Lower lobe of right lung (tissue), 2 donors: ENCODE measurements at regions not wholly inside any gene's neighbourhood (a gene's known extent, or its start where the extent isn't known, plus 50 kb on each side); places are given as distances from the start of the nearest gene placed in this dataset.

Experiments
- ATAC-seq, 2 donors: fragments of 200-7000 bp; cut with Tn5 transposase; one replicate each; pipeline ENCODE4 v1.9.1; 2020 to 2022; ENCODE audit warnings: mild to moderate bottlenecking in 2 of 2, moderate library complexity in 2 of 2
- DNase-seq: peaks from one replicate; pipeline ENCODE4 v3.0.0-alpha.2; 2020
- H3K27ac ChIP-seq: fragments of 200-600 bp; one replicate; pipeline ENCODE4 v1.8.0; 2022
- H3K27me3 ChIP-seq: fragments of 200-600 bp; one replicate; pipeline ENCODE4 v1.8.0; 2022; ENCODE audit warnings: low read depth
- H3K36me3 ChIP-seq: fragments of 200-600 bp; one replicate; pipeline ENCODE4 v1.8.0; 2022; ENCODE audit warnings: mild to moderate bottlenecking
- H3K4me1 ChIP-seq: fragments of 200-600 bp; one replicate; pipeline ENCODE4 v1.8.0; 2022
- H3K4me3 ChIP-seq: fragments of 200-600 bp; one replicate; pipeline ENCODE4 v1.8.0; 2022; ENCODE audit warnings: mild to moderate bottlenecking
- H3K9me3 ChIP-seq: fragments of 200-600 bp; one replicate; pipeline ENCODE4 v1.8.0; 2022
- CTCF ChIP-seq: fragments of 200-600 bp; IDR thresholded peaks from one replicate; pipeline ENCODE4 v1.8.0; 2022; ENCODE audit warnings: antibody characterized with exemption, mild to moderate bottlenecking
- intact Hi-C: fragments of 100-400 bp; cut with DNase I; formaldehyde crosslinking; loops from one replicate; pipeline ENCODE4 v1.11.0; 2022
- donor health status: DM: no; HTN: yes; CAD: no; lungs with severe emphysema.

- no peak for TF ChIP-seq CTCF
- Histone ChIP-seq H3K27me3 (no peaks in the 10 kb centered on the region), H3K36me3 (no peaks in the 10 kb centered on the region), H3K4me1 (peaks cover 12% of the 10 kb centered on the region), H3K9me3 (no peaks in the 10 kb centered on the region), H3K4me3 (no peak overlapping the region), H3K27ac (no peak overlapping the region)
- ATAC-seq = no peak
- intact Hi-C loops = no loop called here
- no peak for DNase-seq
Observed at GRCh38 chr2:62597323-62597722, 91.3 kb upstream of the TMEM17 start.

GRCh38 chr2:62596061-62596921, 90.3 kb upstream of the TMEM17 start:
- Histone ChIP-seq H3K36me3 (no peaks in the 10 kb centered on the region), H3K27ac (no peak overlapping the region), H3K9me3 (no peaks in the 10 kb centered on the region), H3K27me3 (no peaks in the 10 kb centered on the region), H3K4me1 (peaks cover 12% of the 10 kb centered on the region), H3K4me3 (no peak overlapping the region)
- DNase-seq (no peak), ATAC-seq (no peak)
- intact Hi-C loops = no loop called here
- no peak for TF ChIP-seq CTCF

- H3K27ac ChIP-seq = no peak overlapping the region
- intact Hi-C loops = no loop called here
- H3K36me3 ChIP-seq = no peaks in the 10 kb centered on the region
- DNase-seq = no peak
- no peaks in the 10 kb centered on the region for H3K27me3 ChIP-seq
- peaks cover 12% of the 10 kb centered on the region for H3K4me1 ChIP-seq
- no peaks in the 10 kb centered on the region for H3K9me3 ChIP-seq
- no peak for ATAC-seq
- H3K4me3 ChIP-seq = no peak overlapping the region
- TF ChIP-seq CTCF = no peak
Observed at GRCh38 chr2:62595474-62595873, 89.5 kb upstream of the TMEM17 start.

- Histone ChIP-seq H3K36me3 (no peaks in the 10 kb centered on the region), H3K27ac (no peak overlapping the region), H3K9me3 (no peaks in the 10 kb centered on the region), H3K4me1 (peaks cover 12% of the 10 kb centered on the region), H3K27me3 (no peaks in the 10 kb centered on the region), H3K4me3 (no peak overlapping the region)
- TF ChIP-seq CTCF = no peak
- DNase-seq = no peak
- ATAC-seq = no peak
- intact Hi-C loops = no loop called here
Observed at GRCh38 chr2:62593825-62594224, 87.8 kb upstream of the TMEM17 start.

- intact Hi-C loops = no loop called here
- ATAC-seq = no peak
- Histone ChIP-seq H3K9me3 (no peaks in the 10 kb centered on the region), H3K4me1 (peaks cover 10% of the 10 kb centered on the region), H3K36me3 (no peaks in the 10 kb centered on the region), H3K27ac (no peak overlapping the region), H3K4me3 (no peak overlapping the region), H3K27me3 (no peaks in the 10 kb centered on the region)
- no peak for TF ChIP-seq CTCF
- no peak for DNase-seq
Observed at GRCh38 chr2:62591491-62591890, 85.5 kb upstream of the TMEM17 start.
